ENCODE measurements at regions not wholly inside any gene's neighbourhood (a gene's known extent, or its start where the extent isn't known, plus 50 kb on each side); places are given as distances from the start of the nearest gene placed in this dataset.

DNA sequence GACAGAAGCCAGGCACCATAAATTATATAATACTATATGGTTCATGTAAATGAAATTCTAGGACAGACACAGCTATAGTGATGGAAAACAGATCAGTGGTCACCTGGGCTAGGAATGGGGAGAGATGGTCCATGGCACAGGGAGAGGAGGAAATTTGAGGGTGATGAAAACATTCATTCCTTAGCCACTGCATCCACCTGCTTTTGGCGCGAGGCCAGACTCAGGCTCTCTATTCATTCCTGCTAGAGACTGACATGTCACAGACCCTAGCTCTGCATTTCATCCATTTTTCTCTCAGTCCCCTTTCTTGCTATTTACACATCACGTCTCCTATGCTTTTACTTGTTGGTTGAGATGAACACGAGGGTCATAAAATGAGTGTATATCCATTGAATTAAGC lies 628.3 kb upstream of the SLC10A2 start:
- no peak for TF ChIP-seq EZH2 (IDR thresholded peaks at IDR 0.05; ENCODE audit: borderline replicate concordance, low read depth, low read length, severe bottlenecking)
- TF ChIP-seq, protein P1, sequence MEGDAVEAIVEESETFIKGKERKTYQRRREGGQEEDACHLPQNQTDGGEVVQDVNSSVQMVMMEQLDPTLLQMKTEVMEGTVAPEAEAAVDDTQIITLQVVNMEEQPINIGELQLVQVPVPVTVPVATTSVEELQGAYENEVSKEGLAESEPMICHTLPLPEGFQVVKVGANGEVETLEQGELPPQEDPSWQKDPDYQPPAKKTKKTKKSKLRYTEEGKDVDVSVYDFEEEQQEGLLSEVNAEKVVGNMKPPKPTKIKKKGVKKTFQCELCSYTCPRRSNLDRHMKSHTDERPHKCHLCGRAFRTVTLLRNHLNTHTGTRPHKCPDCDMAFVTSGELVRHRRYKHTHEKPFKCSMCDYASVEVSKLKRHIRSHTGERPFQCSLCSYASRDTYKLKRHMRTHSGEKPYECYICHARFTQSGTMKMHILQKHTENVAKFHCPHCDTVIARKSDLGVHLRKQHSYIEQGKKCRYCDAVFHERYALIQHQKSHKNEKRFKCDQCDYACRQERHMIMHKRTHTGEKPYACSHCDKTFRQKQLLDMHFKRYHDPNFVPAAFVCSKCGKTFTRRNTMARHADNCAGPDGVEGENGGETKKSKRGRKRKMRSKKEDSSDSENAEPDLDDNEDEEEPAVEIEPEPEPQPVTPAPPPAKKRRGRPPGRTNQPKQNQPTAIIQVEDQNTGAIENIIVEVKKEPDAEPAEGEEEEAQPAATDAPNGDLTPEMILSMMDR (IDR thresholded peaks at IDR 0.05; ENCODE audit: borderline replicate concordance, extremely low read depth, low read length, poor library complexity, severe bottlenecking) = no peak
